ENCODE measurements at regions not wholly inside any gene's neighbourhood (a gene's known extent, or its start where the extent isn't known, plus 50 kb on each side); places are given as distances from the start of the nearest gene placed in this dataset.
"Not testable (repeated sequence)": the region's sequence is repeated elsewhere in the genome, so short reads cannot be mapped to it uniquely, and the experiment has no call there.

DNA sequence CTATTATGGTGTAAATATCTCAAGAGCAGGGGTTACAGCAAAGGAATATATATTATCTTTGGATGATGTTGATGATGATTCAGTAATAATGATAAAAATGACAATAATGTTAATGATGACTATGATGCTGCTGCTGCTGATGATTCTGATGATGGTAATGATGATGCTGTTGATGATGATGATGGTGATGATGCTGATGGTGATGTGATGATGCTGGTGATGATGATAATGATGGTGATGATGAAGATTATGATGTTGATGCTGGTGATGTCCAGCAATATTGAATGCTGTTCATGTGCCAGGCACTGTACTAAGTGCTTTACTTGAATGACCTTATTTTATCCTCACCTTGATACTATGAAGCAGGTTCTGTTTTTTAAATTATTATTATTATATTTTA lies 226.0 kb upstream of the ANKH start:
- Histone ChIP-seq H3K4me3 (ENCODE audit: low read depth, low read length) (no peak overlapping the region), H3K4me2 (ENCODE audit: low read length) (no peak overlapping the region), H3K9ac (no peak overlapping the region), H3K27me3 (ENCODE audit: control insufficient read depth, insufficient read depth, low read length) (no peaks in the 10 kb centered on the region), H3K27ac (no peak overlapping the region), H3K36me3 (ENCODE audit: control insufficient read depth, insufficient read depth, low read length) (no peaks in the 10 kb centered on the region), H3K79me2 (no peaks in the 10 kb centered on the region), H2AFZ (no peak overlapping the region), H3K9me3 (ENCODE audit: control insufficient read depth, low read length) (no peaks in the 10 kb centered on the region), H3K4me1 (no peaks in the 10 kb centered on the region)
- TF ChIP-seq, protein P1, sequence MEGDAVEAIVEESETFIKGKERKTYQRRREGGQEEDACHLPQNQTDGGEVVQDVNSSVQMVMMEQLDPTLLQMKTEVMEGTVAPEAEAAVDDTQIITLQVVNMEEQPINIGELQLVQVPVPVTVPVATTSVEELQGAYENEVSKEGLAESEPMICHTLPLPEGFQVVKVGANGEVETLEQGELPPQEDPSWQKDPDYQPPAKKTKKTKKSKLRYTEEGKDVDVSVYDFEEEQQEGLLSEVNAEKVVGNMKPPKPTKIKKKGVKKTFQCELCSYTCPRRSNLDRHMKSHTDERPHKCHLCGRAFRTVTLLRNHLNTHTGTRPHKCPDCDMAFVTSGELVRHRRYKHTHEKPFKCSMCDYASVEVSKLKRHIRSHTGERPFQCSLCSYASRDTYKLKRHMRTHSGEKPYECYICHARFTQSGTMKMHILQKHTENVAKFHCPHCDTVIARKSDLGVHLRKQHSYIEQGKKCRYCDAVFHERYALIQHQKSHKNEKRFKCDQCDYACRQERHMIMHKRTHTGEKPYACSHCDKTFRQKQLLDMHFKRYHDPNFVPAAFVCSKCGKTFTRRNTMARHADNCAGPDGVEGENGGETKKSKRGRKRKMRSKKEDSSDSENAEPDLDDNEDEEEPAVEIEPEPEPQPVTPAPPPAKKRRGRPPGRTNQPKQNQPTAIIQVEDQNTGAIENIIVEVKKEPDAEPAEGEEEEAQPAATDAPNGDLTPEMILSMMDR (IDR thresholded peaks at IDR 0.05), result no peak

DNA sequence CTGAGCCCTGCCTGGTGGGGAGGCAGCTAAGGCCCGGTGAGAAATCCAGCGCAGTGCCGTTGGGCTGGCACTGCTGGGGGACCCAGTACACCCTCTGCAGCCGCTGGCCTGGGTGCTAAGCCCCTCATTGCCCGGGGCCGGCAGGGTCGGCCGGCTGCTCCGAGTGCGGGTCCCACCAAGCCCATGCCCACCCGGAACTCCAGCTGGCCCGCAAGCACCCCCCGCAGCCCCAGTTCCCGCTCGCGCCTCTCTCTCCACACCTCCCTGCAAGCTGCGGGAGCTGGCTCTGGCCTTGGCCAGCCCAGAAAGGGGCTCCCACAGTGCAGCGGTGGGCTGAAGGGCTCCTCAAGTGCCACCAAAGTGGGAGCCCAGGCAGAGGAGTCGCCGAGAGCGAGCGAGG lies 225.1 kb upstream of the ANKH start:
- H3K4me3 ChIP-seq (ENCODE audit: low read depth, low read length); H2AFZ ChIP-seq; H3K9ac ChIP-seq: not testable (repeated sequence)

DNA sequence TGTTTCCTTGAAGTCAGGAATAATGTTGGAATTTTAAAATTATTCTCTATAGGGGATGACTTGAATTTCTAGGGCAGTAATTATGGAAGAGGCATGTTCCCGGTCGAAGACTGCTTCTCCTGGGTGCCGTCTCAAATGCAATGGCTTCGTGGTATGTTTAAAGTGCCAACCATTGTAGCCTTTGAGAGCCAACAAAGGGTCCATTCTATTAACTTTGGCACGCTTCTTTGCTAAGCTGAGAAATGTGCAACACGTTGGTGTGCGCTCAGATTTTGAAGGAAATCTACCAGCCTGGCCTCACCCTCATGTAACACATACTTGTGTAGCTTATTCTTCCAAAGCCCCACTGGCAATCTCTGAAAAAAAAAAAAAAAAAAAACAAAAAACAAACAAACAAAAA lies 221.2 kb upstream of the ANKH start:
- no peak overlapping the region for H3K4me3 ChIP-seq (ENCODE audit: low read depth, low read length)
- H3K27ac ChIP-seq, result no peak overlapping the region
- TF ChIP-seq, protein P1 (IDR thresholded peaks at IDR 0.05), result no peak
- H3K4me2 ChIP-seq (ENCODE audit: low read length), result no peak overlapping the region
- H2AFZ ChIP-seq, result no peak overlapping the region
- no peaks in the 10 kb centered on the region for H3K4me1 ChIP-seq
- H3K36me3 ChIP-seq (ENCODE audit: control insufficient read depth, insufficient read depth, low read length), result no peaks in the 10 kb centered on the region
- H3K27me3 ChIP-seq (ENCODE audit: control insufficient read depth, insufficient read depth, low read length), result peaks cover 3% of the 10 kb centered on the region
- H3K9me3 ChIP-seq (ENCODE audit: control insufficient read depth, low read length), result no peaks in the 10 kb centered on the region
- H3K79me2 ChIP-seq, result no peaks in the 10 kb centered on the region
- no peak overlapping the region for H3K9ac ChIP-seq

More for the DNA sequence above, 225.1 kb upstream of the ANKH start:
- H3K4me1 ChIP-seq; H3K79me2 ChIP-seq; H3K36me3 ChIP-seq (ENCODE audit: control insufficient read depth, insufficient read depth, low read length); H3K27me3 ChIP-seq (ENCODE audit: control insufficient read depth, insufficient read depth, low read length); H3K4me2 ChIP-seq (ENCODE audit: low read length); H3K9me3 ChIP-seq (ENCODE audit: control insufficient read depth, low read length); H3K27ac ChIP-seq: not testable (repeated sequence)

DNA sequence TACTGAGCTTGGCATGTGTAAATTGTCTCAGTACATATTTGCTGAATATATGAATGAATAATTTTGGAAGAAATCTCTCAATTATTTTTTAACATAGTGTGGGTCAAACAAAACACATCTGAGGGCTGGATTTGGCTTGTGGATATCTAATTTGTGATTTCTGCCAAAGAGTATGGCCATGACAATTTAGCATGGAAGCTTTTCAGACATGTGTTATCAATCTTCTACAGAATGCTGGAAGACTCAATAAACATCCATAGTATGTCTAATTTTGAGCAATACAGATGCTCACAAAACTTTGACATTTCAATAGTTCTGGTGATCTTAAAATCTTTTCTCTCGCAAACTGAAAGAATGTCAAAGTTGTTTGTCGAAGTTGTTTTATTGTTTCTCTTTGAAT lies 214.1 kb upstream of the ANKH start:
- Histone ChIP-seq H3K4me1 (no peaks in the 10 kb centered on the region), H3K9me3 (ENCODE audit: control insufficient read depth, low read length) (no peaks in the 10 kb centered on the region), H3K27ac (no peak overlapping the region)

DNA sequence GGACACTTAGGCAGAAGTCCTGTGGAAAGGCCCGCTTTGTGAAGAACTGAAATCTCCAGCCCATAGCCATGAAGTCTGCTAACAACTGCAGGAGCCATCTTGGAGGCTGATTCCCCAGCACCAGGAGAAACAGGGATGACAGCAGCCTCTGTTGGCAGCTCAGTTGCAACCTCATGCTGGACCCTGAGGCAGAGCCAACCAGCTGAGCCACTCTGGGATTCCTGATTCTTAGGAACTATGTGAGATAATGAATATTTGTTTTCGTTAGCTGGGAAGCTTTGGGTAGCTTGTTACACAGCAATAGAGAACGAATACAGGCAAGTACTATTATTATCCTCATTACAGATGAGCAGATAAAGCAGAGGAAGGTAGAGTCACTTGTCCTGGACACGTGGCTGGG lies 210.5 kb upstream of the ANKH start:
- Histone ChIP-seq H3K4me2 (ENCODE audit: low read length) (no peak overlapping the region), H3K36me3 (ENCODE audit: control insufficient read depth, insufficient read depth, low read length) (no peaks in the 10 kb centered on the region), H2AFZ (no peak overlapping the region), H3K27ac (no peak overlapping the region), H3K4me1 (no peaks in the 10 kb centered on the region), H3K79me2 (no peaks in the 10 kb centered on the region), H3K9ac (no peak overlapping the region), H3K4me3 (ENCODE audit: low read depth, low read length) (no peak overlapping the region), H3K9me3 (ENCODE audit: control insufficient read depth, low read length) (no peaks in the 10 kb centered on the region), H3K27me3 (ENCODE audit: control insufficient read depth, insufficient read depth, low read length) (no peaks in the 10 kb centered on the region)
- TF ChIP-seq, protein P1 (IDR thresholded peaks at IDR 0.05), result no peak

More for the DNA sequence above, 214.1 kb upstream of the ANKH start:
- Histone ChIP-seq H3K9ac (no peak overlapping the region), H3K79me2 (no peaks in the 10 kb centered on the region), H3K36me3 (ENCODE audit: control insufficient read depth, insufficient read depth, low read length) (no peaks in the 10 kb centered on the region), H3K4me2 (ENCODE audit: low read length) (no peak overlapping the region), H3K27me3 (ENCODE audit: control insufficient read depth, insufficient read depth, low read length) (peaks cover 3% of the 10 kb centered on the region), H3K4me3 (ENCODE audit: low read depth, low read length) (no peak overlapping the region), H2AFZ (no peak overlapping the region)
- TF ChIP-seq, protein P1 (IDR thresholded peaks at IDR 0.05), result no peak
